Adrenal gland (tissue), 9 donors: ENCODE measurements at regions not wholly inside any gene's neighbourhood (a gene's known extent, or its start where the extent isn't known, plus 50 kb on each side); places are given as distances from the start of the nearest gene placed in this dataset.
"Not testable (repeated sequence)": the region's sequence is repeated elsewhere in the genome, so short reads cannot be mapped to it uniquely, and the experiment has no call there.

Source experiments
- DNase-seq, 7 donors: peaks; one replicate each; pipeline ENCODE4 v3.0.0-alpha.2; 2019 to 2020
- H3K27ac ChIP-seq, 5 donors: fragments of 200-600 bp; sonication (generic) in 4 of 5; 1 replicate in 3 of 5; 2 replicates in 2 of 5; pipeline versions ENCODE4 v1.5.1 to v1.8.0; 2016 to 2020; ENCODE audit warnings: mild to moderate bottlenecking in 1 of 5
- H3K27me3 ChIP-seq: fragments of 200-600 bp; 2 replicates; pipeline ENCODE4 v1.8.0; 2021
- H3K36me3 ChIP-seq, 2 donors: fragments of 200-600 bp; replicated peaks in 1 of 2; 1 replicate in 1 of 2; 2 replicates in 1 of 2; pipeline versions ENCODE4 v1.5.1 to v1.8.0; 2018 to 2022
- H3K4me1 ChIP-seq, 2 donors: fragments of 200-600 bp; replicated peaks in 1 of 2; 1 replicate in 1 of 2; 2 replicates in 1 of 2; pipeline versions ENCODE4 v1.5.1 to v1.8.0; 2018 to 2021
- H3K4me3 ChIP-seq, 4 donors: fragments of 200-600 bp; sonication (generic) in 3 of 4; one replicate each; pipeline ENCODE4 v1.5.1; 2016 to 2018
- H3K9me3 ChIP-seq, 3 donors: fragments of 200-600 bp; sonication (generic) in 1 of 3; replicated peaks in 1 of 3; 1 replicate in 2 of 3; 2 replicates in 1 of 3; pipeline versions ENCODE4 v1.5.1 to v1.8.0; 2016 to 2021
- POLR2A ChIP-seq, 2 donors: fragments of 450-650 bp; IDR thresholded peaks; one replicate each; pipeline ENCODE4 v1.6.1; 2017; ENCODE audit warnings: antibody characterized with exemption in 2 of 2, mild to moderate bottlenecking in 2 of 2, moderate library complexity in 1 of 2
- WGBS, 4 donors: extraction: QIAGEN DNeasy Blood & Tissue Kit in 2 of 4; methylation state at CpG; one replicate each; pipeline versions ENCODE4 v1.1.5 to v1.1.7; 2013 to 2017; 5-methylcytosine and 5-hydroxymethylcytosine counted together
- intact Hi-C, 2 donors: fragments of 100-400 bp; cut with DNase I; formaldehyde crosslinking; loops; one replicate each; pipeline versions ENCODE4 v1.14.1 to v1.15.0; 2022 to 2023
- TF ChIP-seq, protein P1 (sequence below), 6 experiments: fragments of 450-650 bp in 4 of 6; fragments of 200-600 bp in 2 of 6; sonication (generic) in 1 of 6; IDR thresholded peaks; 1 replicate in 5 of 6; 2 replicates in 1 of 6; pipeline versions ENCODE4 v1.5.1 to v1.8.0; 2016 to 2021; ENCODE audit warnings: antibody characterized with exemption in 6 of 6, mild to moderate bottlenecking in 2 of 6, moderate library complexity in 1 of 6
- donor health status: healthy with polysubstance abuse.
- donor health status: Bipolar disorder and iron deficiency.
- donor health status: DM: yes; HTN: yes; CAD: no.
- donor health status: DM: no; HTN: no; CAD: no.
- donor health status: DM: no; HTN: no; CAD: no.

DNA sequence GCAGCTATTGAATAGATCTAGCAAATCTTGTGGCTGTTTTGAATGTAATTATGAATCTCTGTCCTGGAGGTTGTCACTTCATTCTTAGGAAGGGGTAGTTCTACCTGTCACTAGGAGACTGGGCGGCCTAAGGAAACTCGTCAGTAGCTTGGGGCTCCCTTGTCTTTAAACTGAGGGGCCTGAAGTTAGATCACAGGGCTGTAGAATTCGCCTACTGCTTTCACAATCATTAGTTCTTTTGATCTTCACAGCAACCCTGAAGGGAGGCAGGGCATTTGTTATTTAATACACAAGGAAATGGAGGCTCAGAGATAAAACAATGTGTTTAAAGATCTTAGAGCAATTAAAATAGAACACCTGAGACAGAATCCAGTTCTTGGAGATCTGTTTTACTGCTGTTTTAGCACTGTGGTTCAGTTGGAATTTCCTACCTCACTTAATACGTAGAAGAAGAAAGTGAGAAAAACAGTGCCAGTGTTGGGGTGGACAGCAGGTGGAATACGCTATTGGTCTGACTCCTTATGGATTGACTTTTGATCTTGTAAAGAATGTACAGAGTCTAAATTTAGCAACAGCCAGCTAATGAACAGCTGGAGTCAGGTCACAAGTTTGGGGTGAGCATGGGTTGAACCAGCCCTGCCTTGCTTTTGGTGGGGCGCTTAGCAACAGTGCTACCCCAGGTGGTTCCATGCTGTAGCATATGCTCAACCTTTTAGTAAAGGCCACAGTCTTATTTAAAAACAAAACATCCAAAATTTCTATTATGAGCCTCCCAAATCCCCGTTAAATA, 71.4 kb upstream of the BHLHE40 start:
- no peaks in the 10 kb centered on the region for H3K36me3 ChIP-seq
- no peaks in the 10 kb centered on the region for H3K27me3 ChIP-seq
- H3K27ac ChIP-seq, result no peak overlapping the region
- no peak for TF ChIP-seq POLR2A (IDR thresholded peaks at IDR 0.05)
- TF ChIP-seq, protein P1, sequence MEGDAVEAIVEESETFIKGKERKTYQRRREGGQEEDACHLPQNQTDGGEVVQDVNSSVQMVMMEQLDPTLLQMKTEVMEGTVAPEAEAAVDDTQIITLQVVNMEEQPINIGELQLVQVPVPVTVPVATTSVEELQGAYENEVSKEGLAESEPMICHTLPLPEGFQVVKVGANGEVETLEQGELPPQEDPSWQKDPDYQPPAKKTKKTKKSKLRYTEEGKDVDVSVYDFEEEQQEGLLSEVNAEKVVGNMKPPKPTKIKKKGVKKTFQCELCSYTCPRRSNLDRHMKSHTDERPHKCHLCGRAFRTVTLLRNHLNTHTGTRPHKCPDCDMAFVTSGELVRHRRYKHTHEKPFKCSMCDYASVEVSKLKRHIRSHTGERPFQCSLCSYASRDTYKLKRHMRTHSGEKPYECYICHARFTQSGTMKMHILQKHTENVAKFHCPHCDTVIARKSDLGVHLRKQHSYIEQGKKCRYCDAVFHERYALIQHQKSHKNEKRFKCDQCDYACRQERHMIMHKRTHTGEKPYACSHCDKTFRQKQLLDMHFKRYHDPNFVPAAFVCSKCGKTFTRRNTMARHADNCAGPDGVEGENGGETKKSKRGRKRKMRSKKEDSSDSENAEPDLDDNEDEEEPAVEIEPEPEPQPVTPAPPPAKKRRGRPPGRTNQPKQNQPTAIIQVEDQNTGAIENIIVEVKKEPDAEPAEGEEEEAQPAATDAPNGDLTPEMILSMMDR (IDR thresholded peaks at IDR 0.05), result no peak
- no peaks in the 10 kb centered on the region for H3K9me3 ChIP-seq
- 87 to 96% (median 94%) methylated on average over 7 of the region's 7 CpGs for WGBS, 4 donors
- H3K4me3 ChIP-seq, result no peak overlapping the region
- H3K4me1 ChIP-seq, result peaks cover 0 to 23% of the 10 kb centered on the region in 2 donors
- no peak for DNase-seq
- intact Hi-C loops, result loop anchor here in 1 of 2 donors (10.0 kb wide), 1 partner anchor 67 kb away; the partner anchor contains the start of gene BHLHE40

DNA sequence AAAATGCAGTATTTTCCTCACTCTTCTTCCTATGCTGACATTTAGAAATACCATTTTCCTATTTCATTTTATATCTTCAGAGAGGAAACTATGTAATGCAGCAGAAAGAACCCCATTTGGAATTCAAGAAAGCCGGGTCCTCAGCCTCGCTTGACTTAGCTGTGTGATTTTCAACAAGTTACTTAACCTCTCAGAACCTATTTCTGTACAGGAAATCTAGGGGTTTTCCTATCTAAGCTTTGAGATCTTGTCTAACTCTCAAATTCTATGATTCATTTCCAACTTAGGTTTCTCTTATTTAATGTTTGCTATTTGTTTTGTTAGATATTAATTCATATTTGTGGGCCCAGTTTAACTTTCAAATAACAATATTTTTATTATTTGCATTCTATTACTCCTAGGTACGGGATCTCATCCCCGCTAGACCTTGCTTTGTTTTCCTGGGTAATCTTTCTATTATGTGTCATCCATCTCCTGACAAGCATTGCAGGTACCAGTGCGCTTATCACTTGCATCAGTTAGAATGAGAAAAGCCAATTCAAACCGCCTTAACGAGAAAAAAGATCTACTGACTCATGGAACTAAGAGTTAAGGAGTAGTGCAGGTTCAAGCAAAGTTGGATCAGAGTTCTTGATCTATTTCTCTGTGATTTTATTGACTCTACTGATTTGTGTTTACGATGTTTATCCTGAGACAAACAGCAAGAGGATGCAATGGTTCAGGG, 70.6 kb upstream of the BHLHE40 start:
- intact Hi-C loops, result loop anchor here in 1 of 2 donors (10.0 kb wide), 1 partner anchor 66 kb away; the partner anchor contains the start of gene BHLHE40
- no peaks in the 10 kb centered on the region for H3K27me3 ChIP-seq
- no peak for DNase-seq
- H3K27ac ChIP-seq, result no peak overlapping the region
- no peak for TF ChIP-seq POLR2A (IDR thresholded peaks at IDR 0.05)
- TF ChIP-seq, protein P1 (IDR thresholded peaks at IDR 0.05), result no peak
- H3K4me3 ChIP-seq, result no peak overlapping the region
- H3K9me3 ChIP-seq, result no peaks in the 10 kb centered on the region
- peaks cover 0 to 17% of the 10 kb centered on the region in 2 donors for H3K4me1 ChIP-seq
- H3K36me3 ChIP-seq, result no peaks in the 10 kb centered on the region
- WGBS, 4 donors, result 84 to 95% (median 91%) methylated on average over 8 of the region's 8 CpGs

DNA sequence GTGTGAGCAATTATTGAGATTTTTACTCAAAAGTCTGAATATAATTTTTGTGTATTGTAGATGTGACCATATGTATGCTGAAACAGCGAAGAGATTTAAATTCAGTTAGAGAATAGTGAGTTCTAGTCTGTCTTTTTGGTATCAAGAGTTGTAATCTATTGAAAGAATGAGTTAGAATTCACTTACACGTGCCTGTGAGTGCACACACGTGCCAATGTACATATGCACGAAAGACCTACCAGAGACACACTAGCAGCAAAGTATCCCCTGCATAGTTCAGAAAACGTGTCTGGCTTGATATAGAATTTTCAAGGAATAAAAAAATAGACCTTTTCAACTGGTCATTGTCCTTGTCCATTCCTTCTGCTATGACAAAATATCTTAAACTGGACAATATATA, 64.8 kb upstream of the BHLHE40 start:
- WGBS, 4 donors, result 85 to 90% (median 88%) methylated on average over 5 of the region's 5 CpGs
- no peak for TF ChIP-seq POLR2A (IDR thresholded peaks at IDR 0.05)
- TF ChIP-seq, protein P1 (IDR thresholded peaks at IDR 0.05), result no peak

DNA sequence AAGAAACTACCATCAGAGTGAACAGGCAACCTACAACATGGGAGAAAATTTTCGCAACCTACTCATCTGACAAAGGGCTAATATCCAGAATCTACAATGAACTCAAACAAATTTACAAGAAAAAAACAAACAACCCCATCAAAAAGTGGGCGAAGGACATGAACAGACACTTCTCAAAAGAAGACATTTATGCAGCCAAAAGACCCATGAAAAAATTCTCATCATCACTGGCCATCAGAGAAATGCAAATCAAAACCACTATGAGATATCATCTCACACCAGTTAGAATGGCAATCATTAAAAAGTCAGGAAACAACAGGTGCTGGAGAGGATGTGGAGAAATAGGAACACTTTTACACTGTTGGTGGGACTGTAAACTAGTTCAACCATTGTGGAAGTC, 57.6 kb upstream of the BHLHE40 start:
- DNase-seq, H3K27me3 ChIP-seq, H3K27ac ChIP-seq, H3K9me3 ChIP-seq, intact Hi-C loops, H3K36me3 ChIP-seq, H3K4me1 ChIP-seq, H3K4me3 ChIP-seq: not testable (repeated sequence)
- 18 to 100% (median 88%) methylated on average over 1 of the region's 2 CpGs for WGBS, 4 donors

More for the DNA sequence above, 64.8 kb upstream of the BHLHE40 start:
- Histone ChIP-seq H3K4me3 (no peak overlapping the region), H3K27me3 (no peaks in the 10 kb centered on the region), H3K27ac (no peak overlapping the region), H3K9me3 (no peaks in the 10 kb centered on the region), H3K36me3 (no peaks in the 10 kb centered on the region), H3K4me1 (no peaks in the 10 kb centered on the region)
- intact Hi-C loops, result no loop called here
- no peak for DNase-seq
